Stimulated activated CD4-positive, alpha-beta T cell treated with anti-CD3 and anti-CD28 coated beads, Interleukin-2, amount 100 ng/mL, for 4 hours (primary cell): ENCODE measurements at regions not wholly inside any gene's neighbourhood (a gene's known extent, or its start where the extent isn't known, plus 50 kb on each side); places are given as distances from the start of the nearest gene placed in this dataset.
"Not testable (repeated sequence)": the region's sequence is repeated elsewhere in the genome, so short reads cannot be mapped to it uniquely, and the experiment has no call there.

Experiments used
- DNase-seq: peaks from one replicate; pipeline ENCODE4 v3.0.0-alpha.2; 2020; ENCODE audit warnings: low read depth

GRCh38 chr17:30731210-30732132, 93.0 kb downstream of the CRLF3 start:
- peak; percentile 80 for DNase-seq

- not testable (repeated sequence) for DNase-seq
These were observed 93.7 kb downstream of the CRLF3 start for GRCh38 chr17:30730837-30731209.

GRCh38 chr17:30730171-30730836, 94.2 kb downstream of the CRLF3 start:
- not testable (repeated sequence) for DNase-seq

- DNase-seq = not testable (repeated sequence)
These were observed 94.9 kb downstream of the CRLF3 start for GRCh38 chr17:30729471-30730170.

- DNase-seq = not testable (repeated sequence)
These were observed 97.0 kb downstream of the CRLF3 start for GRCh38 chr17:30727517-30727916.

GRCh38 chr17:30726734-30727133, 97.8 kb downstream of the CRLF3 start:
- not testable (repeated sequence) for DNase-seq

- not testable (repeated sequence) for DNase-seq
These were observed 98.2 kb downstream of the CRLF3 start for GRCh38 chr17:30726310-30726709.

GRCh38 chr17:30724034-30724650, 100.3 kb downstream of the CRLF3 start:
- DNase-seq = not testable (repeated sequence)

GRCh38 chr17:30722114-30722780, 102.2 kb downstream of the CRLF3 start:
- not testable (repeated sequence) for DNase-seq

- not testable (repeated sequence) for DNase-seq
These were observed 103.5 kb downstream of the CRLF3 start for GRCh38 chr17:30720971-30721370.

- no peak for DNase-seq
These were observed 104.5 kb downstream of the CRLF3 start for GRCh38 chr17:30720013-30720471.

- DNase-seq = peak; percentile 63
These were observed 105.1 kb downstream of the CRLF3 start for GRCh38 chr17:30719131-30719973.

GRCh38 chr17:30718691-30719090, 105.8 kb downstream of the CRLF3 start:
- DNase-seq = not testable (repeated sequence)

GRCh38 chr17:30718099-30718447, 106.4 kb downstream of the CRLF3 start:
- DNase-seq = not testable (repeated sequence)

GRCh38 chr17:30717291-30718098, 107.0 kb downstream of the CRLF3 start:
- no peak for DNase-seq

GRCh38 chr17:30716461-30717290, 107.8 kb downstream of the CRLF3 start:
- DNase-seq = no peak

- peak; percentile 24 for DNase-seq
These were observed 109.5 kb downstream of the CRLF3 start for GRCh38 chr17:30714825-30715622.

GRCh38 chr17:30713805-30714204, 110.7 kb downstream of the CRLF3 start:
- DNase-seq = not testable (repeated sequence)
